HEK293T (cell line): ENCODE measurements at regions not wholly inside any gene's neighbourhood (a gene's known extent, or its start where the extent isn't known, plus 50 kb on each side); places are given as distances from the start of the nearest gene placed in this dataset.

Experiments used
- ARNT ChIP-seq: fragments of 450-650 bp; IDR thresholded peaks from 2 replicates; pipeline ENCODE4 v1.6.1; 2017; ENCODE audit warnings: mild to moderate bottlenecking
- BHLHE40 ChIP-seq: fragments of 450-650 bp; IDR thresholded peaks from 2 replicates; pipeline ENCODE4 v1.6.1; 2016; ENCODE audit warnings: mild to moderate bottlenecking, moderate library complexity, borderline replicate concordance
- ELF4 ChIP-seq: fragments of 450-650 bp; IDR thresholded peaks from 2 replicates; pipeline ENCODE4 v1.6.1; 2017; ENCODE audit warnings: antibody characterized with exemption
- FOXA1 ChIP-seq: fragments of 450-650 bp; IDR thresholded peaks from 2 replicates; pipeline ENCODE4 v1.6.1; 2016; ENCODE audit warnings: mild to moderate bottlenecking
- FOXK2 ChIP-seq: fragments of 450-650 bp; IDR thresholded peaks from 2 replicates; pipeline ENCODE4 v1.6.1; 2016; ENCODE audit warnings: mild to moderate bottlenecking
- FOXM1 ChIP-seq: fragments of 450-650 bp; IDR thresholded peaks from 2 replicates; pipeline ENCODE4 v1.6.1; 2017; ENCODE audit warnings: mild to moderate bottlenecking, borderline replicate concordance
- NFRKB ChIP-seq: fragments of 450-650 bp; IDR thresholded peaks from 2 replicates; pipeline ENCODE4 v1.6.1; 2016; ENCODE audit warnings: mild to moderate bottlenecking, moderate library complexity
- PKNOX1 ChIP-seq: fragments of 450-650 bp; IDR thresholded peaks from 2 replicates; pipeline ENCODE4 v1.6.1; 2016
- SP1 ChIP-seq: fragments of 450-650 bp; IDR thresholded peaks from 2 replicates; pipeline ENCODE4 v1.6.1; 2017
- SUZ12 ChIP-seq: fragments of 450-650 bp; IDR thresholded peaks from 2 replicates; pipeline ENCODE4 v1.6.1; 2016; ENCODE audit warnings: mild to moderate bottlenecking
- TARDBP ChIP-seq: fragments of 450-650 bp; IDR thresholded peaks from 2 replicates; pipeline ENCODE4 v1.6.1; 2016
- ZNF384 ChIP-seq: fragments of 450-650 bp; IDR thresholded peaks from 2 replicates; pipeline ENCODE4 v1.6.1; 2016

GRCh38 chr5:62690421-62690820 is 111.8 kb downstream of the LRRC70 start:
- TF ChIP-seq SUZ12: no peak
- no peak for TF ChIP-seq BHLHE40
- no peak for TF ChIP-seq ARNT
- no peak for TF ChIP-seq PKNOX1
- no peak for TF ChIP-seq FOXM1
- TF ChIP-seq FOXK2: no peak
- TF ChIP-seq SP1: no peak
- no peak for TF ChIP-seq ELF4
- TF ChIP-seq FOXA1: no peak
- no peak for TF ChIP-seq ZNF384
- no peak for TF ChIP-seq TARDBP
- no peak for TF ChIP-seq NFRKB
